ENCODE measurements at regions not wholly inside any gene's neighbourhood (a gene's known extent, or its start where the extent isn't known, plus 50 kb on each side); places are given as distances from the start of the nearest gene placed in this dataset.

DNA sequence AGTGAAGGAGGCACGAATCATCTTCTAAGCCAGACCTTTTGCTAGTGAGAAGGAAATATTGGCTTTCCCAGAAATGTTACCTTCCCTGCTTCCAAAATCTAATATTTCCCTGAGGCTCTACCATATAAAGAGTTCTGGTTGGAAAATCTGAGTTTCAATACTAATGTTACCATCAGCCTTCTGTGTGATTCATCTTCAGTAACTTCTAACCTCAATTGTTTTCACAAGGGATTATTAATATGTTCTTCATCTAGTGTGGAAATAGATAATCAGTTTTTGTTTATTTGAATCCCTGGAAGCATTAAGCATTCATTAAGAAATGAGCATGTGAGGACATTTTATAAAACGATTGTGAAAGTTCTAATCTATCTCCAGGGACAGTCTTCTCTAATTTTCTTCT is 720.9 kb downstream of the AACS start:
- peaks cover 7% of the 10 kb centered on the region for H3K27me3 Mint-ChIP-seq (ENCODE audit: low read depth)
- TF ChIP-seq, protein P1, sequence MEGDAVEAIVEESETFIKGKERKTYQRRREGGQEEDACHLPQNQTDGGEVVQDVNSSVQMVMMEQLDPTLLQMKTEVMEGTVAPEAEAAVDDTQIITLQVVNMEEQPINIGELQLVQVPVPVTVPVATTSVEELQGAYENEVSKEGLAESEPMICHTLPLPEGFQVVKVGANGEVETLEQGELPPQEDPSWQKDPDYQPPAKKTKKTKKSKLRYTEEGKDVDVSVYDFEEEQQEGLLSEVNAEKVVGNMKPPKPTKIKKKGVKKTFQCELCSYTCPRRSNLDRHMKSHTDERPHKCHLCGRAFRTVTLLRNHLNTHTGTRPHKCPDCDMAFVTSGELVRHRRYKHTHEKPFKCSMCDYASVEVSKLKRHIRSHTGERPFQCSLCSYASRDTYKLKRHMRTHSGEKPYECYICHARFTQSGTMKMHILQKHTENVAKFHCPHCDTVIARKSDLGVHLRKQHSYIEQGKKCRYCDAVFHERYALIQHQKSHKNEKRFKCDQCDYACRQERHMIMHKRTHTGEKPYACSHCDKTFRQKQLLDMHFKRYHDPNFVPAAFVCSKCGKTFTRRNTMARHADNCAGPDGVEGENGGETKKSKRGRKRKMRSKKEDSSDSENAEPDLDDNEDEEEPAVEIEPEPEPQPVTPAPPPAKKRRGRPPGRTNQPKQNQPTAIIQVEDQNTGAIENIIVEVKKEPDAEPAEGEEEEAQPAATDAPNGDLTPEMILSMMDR (conservative IDR thresholded peaks at IDR 0.05) = no peak
- Histone ChIP-seq H3K9me3 (ENCODE audit: control insufficient read depth, low read depth, low read length) (peaks cover 6% of the 10 kb centered on the region), H3K4ac (ENCODE audit: low read depth, low read length) (no peak overlapping the region), H4K91ac (ENCODE audit: insufficient read length, low read depth, low read length) (no peak overlapping the region), H3K27me3 (ENCODE audit: insufficient read depth, low read length) (no peaks in the 10 kb centered on the region), H3K4me2 (ENCODE audit: insufficient read depth, insufficient read length, low read length) (no peak overlapping the region), H2BK20ac (ENCODE audit: low read depth, low read length, poor library complexity, severe bottlenecking) (no peak overlapping the region), H2BK5ac (ENCODE audit: insufficient read length, low read length) (no peak overlapping the region), H3K14ac (ENCODE audit: insufficient read depth, low read length) (no peak overlapping the region), H2AK5ac (ENCODE audit: insufficient read length, low read length) (no peak overlapping the region), H3K56ac (ENCODE audit: insufficient read length, low read depth, low read length) (no peak overlapping the region), H2BK12ac (ENCODE audit: insufficient read length, low read depth, low read length) (no peak overlapping the region), H4K20me1 (ENCODE audit: control insufficient read depth, insufficient read depth, insufficient read length) (no peaks in the 10 kb centered on the region), H4K8ac (replicated peaks; ENCODE audit: insufficient read length, low read depth, low read length) (no peak overlapping the region), H2AFZ (ENCODE audit: low read length) (no peak overlapping the region), H3T11ph (ENCODE audit: low read length) (no peak overlapping the region), H3K18ac (ENCODE audit: insufficient read length, low read depth, low read length) (no peak overlapping the region), H3K27ac (ENCODE audit: insufficient read length, low read depth, low read length) (no peak overlapping the region), H3K23ac (ENCODE audit: insufficient read length, low read depth, low read length) (no peak overlapping the region), H2BK120ac (ENCODE audit: low read depth, low read length, poor library complexity, severe bottlenecking) (no peak overlapping the region), H3K9ac (ENCODE audit: extremely low read depth, insufficient read length, low read length) (no peak overlapping the region), H2BK15ac (ENCODE audit: low read depth, low read length) (no peak overlapping the region), H3K4me1 (ENCODE audit: insufficient read depth, low read length) (no peaks in the 10 kb centered on the region), H4K5ac (ENCODE audit: insufficient read length, low read depth, low read length) (no peak overlapping the region), H3K79me2 (ENCODE audit: insufficient read depth, low read length) (no peaks in the 10 kb centered on the region), H3K79me1 (ENCODE audit: insufficient read depth, low read depth, low read length, poor library complexity, severe bottlenecking) (no peaks in the 10 kb centered on the region), H3K23me2 (ENCODE audit: insufficient read length, low read depth, low read length, poor library complexity, severe bottlenecking) (no peaks in the 10 kb centered on the region)
- H3K36me3 Mint-ChIP-seq (ENCODE audit: insufficient read depth in 1 of 3, low read depth in 3 of 3) = peaks cover 4 to 15% (median 4%) of the 10 kb centered on the region in 3 experiments; a peak in 4 of 7 replicates
- H3K27ac Mint-ChIP-seq = no peak overlapping the region
- no peak for DNase-seq
- no peak overlapping the region for H3K4me3 Mint-ChIP-seq
- H3K4me1 Mint-ChIP-seq = no peaks in the 10 kb centered on the region
- no CpG with 5 or more reads among the region's 2 CpGs for WGBS (ENCODE audit: extremely low coverage, insufficient read length, low lambda C conversion rate)
- H3K9me3 Mint-ChIP-seq = peaks cover 21 to 26% of the 10 kb centered on the region in 2 experiments

Measured in H9 (cell line).